Tibial artery (tissue), 4 donors: ENCODE measurements at regions not wholly inside any gene's neighbourhood (a gene's known extent, or its start where the extent isn't known, plus 50 kb on each side); places are given as distances from the start of the nearest gene placed in this dataset.

Experiments used
- DNase-seq, 2 donors: peaks; one replicate each; pipeline ENCODE4 v3.0.0-alpha.2; 2019
- H3K27ac ChIP-seq, 2 donors: fragments of 200-600 bp; sonication (generic) in 1 of 2; 1 replicate in 1 of 2; 2 replicates in 1 of 2; pipeline ENCODE4 v1.5.1; 2018 to 2019; ENCODE audit warnings: mild to moderate bottlenecking in 1 of 2
- H3K27me3 ChIP-seq, 2 donors: fragments of 200-600 bp; sonication (generic) in 1 of 2; one replicate each; pipeline versions ENCODE4 v1.5.1 to v1.6.0; 2016 to 2019
- H3K36me3 ChIP-seq, 3 donors: fragments of 200-600 bp; sonication (generic) in 2 of 3; one replicate each; pipeline ENCODE4 v1.5.1; 2016 to 2019; ENCODE audit warnings: mild to moderate bottlenecking in 2 of 3
- H3K4me1 ChIP-seq, 4 donors: fragments of 200-600 bp; sonication (generic) in 2 of 4; 1 replicate in 3 of 4; 2 replicates in 1 of 4; pipeline ENCODE4 v1.5.1; 2016 to 2019
- H3K4me3 ChIP-seq, 2 donors: fragments of 200-600 bp; sonication (generic) in 1 of 2; 1 replicate in 1 of 2; 2 replicates in 1 of 2; pipeline ENCODE4 v1.5.1; 2018 to 2019; ENCODE audit warnings: mild to moderate bottlenecking in 2 of 2
- H3K9me3 ChIP-seq, 3 donors: fragments of 200-600 bp; sonication (generic) in 1 of 3; one replicate each; pipeline ENCODE4 v1.5.1; 2016 to 2019
- intact Hi-C: fragments of 100-400 bp; cut with DNase I; formaldehyde crosslinking; loops from one replicate; pipeline ENCODE4 v1.15.0; 2023; ENCODE audit warnings: low total_unique reads
- TF ChIP-seq, protein P1 (sequence below), 2 experiments: fragments of 200-600 bp in 1 of 2; fragments of 450-650 bp in 1 of 2; IDR thresholded peaks; one replicate each; pipeline ENCODE4 v1.5.1; 2017 to 2019; ENCODE audit warnings: antibody characterized with exemption in 2 of 2, mild to moderate bottlenecking in 1 of 2, moderate library complexity in 1 of 2

DNA sequence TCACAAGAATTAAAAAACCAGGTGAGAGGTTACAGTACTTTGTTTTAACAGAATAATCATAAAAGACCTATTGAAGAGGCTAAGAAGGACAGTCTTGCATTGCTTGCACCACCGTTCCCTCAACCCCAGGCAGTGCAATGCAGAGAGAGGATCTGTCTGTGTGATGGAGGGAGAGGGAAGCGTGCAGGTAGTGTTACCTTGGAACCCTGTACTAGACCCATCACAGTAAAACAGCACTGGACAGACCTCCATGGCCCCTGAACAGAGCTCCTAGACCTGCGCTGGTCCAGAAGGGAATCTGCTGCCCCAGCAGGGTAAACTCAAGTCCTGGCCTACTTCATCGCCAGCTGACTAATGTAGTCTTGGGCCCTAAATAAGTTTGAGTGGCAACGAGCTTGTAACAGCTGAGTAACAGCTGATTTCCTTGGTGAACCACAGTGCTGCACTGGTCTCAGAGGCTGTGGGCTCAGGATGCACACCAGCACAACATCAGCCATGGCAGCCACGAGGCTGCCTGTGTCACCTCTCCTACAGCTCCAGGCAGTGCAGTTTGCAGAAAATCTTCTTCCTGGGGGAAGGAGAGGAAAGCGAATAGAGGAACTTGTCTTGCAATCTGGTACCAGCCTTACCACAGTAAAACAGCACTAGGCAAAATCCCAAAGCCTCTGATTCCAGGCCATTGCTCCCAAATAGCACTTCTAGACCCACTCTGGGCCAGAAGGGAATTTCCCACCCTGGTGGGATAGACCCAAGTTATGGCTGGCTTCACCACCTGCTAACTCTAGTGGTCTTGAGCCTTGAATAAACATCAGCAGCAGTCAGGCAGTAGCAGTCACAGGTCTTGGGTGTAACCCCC lies 417.2 kb downstream of the CDH7 start:
- TF ChIP-seq, protein P1, sequence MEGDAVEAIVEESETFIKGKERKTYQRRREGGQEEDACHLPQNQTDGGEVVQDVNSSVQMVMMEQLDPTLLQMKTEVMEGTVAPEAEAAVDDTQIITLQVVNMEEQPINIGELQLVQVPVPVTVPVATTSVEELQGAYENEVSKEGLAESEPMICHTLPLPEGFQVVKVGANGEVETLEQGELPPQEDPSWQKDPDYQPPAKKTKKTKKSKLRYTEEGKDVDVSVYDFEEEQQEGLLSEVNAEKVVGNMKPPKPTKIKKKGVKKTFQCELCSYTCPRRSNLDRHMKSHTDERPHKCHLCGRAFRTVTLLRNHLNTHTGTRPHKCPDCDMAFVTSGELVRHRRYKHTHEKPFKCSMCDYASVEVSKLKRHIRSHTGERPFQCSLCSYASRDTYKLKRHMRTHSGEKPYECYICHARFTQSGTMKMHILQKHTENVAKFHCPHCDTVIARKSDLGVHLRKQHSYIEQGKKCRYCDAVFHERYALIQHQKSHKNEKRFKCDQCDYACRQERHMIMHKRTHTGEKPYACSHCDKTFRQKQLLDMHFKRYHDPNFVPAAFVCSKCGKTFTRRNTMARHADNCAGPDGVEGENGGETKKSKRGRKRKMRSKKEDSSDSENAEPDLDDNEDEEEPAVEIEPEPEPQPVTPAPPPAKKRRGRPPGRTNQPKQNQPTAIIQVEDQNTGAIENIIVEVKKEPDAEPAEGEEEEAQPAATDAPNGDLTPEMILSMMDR (IDR thresholded peaks at IDR 0.05), result no peak
- DNase-seq, result no peak
- H3K27ac ChIP-seq, result no peak overlapping the region
- H3K4me3 ChIP-seq, result no peak overlapping the region
- no peaks in the 10 kb centered on the region for H3K36me3 ChIP-seq
- no peaks in the 10 kb centered on the region for H3K4me1 ChIP-seq
- H3K27me3 ChIP-seq, result no peaks in the 10 kb centered on the region
- intact Hi-C loops, result no loop called here
- no peaks in the 10 kb centered on the region for H3K9me3 ChIP-seq

GRCh38 chr18:66160007-66160406 lies 409.2 kb downstream of the CDH7 start:
- Histone ChIP-seq H3K36me3 (no peaks in the 10 kb centered on the region), H3K27ac (no peak overlapping the region), H3K4me1 (no peaks in the 10 kb centered on the region), H3K9me3 (no peaks in the 10 kb centered on the region), H3K4me3 (no peak overlapping the region), H3K27me3 (no peaks in the 10 kb centered on the region)
- intact Hi-C loops, result no loop called here
- TF ChIP-seq, protein P1 (IDR thresholded peaks at IDR 0.05), result no peak
- DNase-seq, result no peak

DNA sequence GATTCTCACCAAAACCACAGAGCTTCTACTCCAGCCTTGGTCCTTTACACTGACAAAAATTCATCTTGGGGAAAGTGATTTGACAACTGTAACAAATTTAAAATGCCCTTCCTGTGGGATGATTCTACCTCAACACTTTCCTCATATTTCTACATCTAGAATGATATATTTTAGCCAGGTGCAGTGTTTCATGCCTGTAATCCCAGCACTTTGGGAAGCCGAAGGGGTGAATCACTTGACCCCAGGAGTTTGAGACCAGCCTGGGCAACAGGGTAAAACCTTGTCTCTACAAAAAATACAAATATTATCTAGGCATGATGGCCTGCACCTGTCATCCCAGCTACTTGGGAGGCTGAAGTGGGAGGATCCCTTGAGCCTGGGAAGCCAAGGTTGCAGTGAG lies 408.6 kb downstream of the CDH7 start:
- H3K4me3 ChIP-seq, result no peak overlapping the region
- no peaks in the 10 kb centered on the region for H3K36me3 ChIP-seq
- DNase-seq, result no peak
- no peak overlapping the region for H3K27ac ChIP-seq
- no peaks in the 10 kb centered on the region for H3K27me3 ChIP-seq
- intact Hi-C loops, result no loop called here
- TF ChIP-seq, protein P1 (IDR thresholded peaks at IDR 0.05), result no peak
- H3K4me1 ChIP-seq, result no peaks in the 10 kb centered on the region
- no peaks in the 10 kb centered on the region for H3K9me3 ChIP-seq

GRCh38 chr18:66156946-66157687 lies 406.3 kb downstream of the CDH7 start:
- DNase-seq, result no peak
- Histone ChIP-seq H3K27me3 (no peaks in the 10 kb centered on the region), H3K9me3 (no peaks in the 10 kb centered on the region), H3K4me3 (no peak overlapping the region), H3K4me1 (no peaks in the 10 kb centered on the region), H3K27ac (no peak overlapping the region), H3K36me3 (no peaks in the 10 kb centered on the region)
- TF ChIP-seq, protein P1 (IDR thresholded peaks at IDR 0.05), result no peak
- intact Hi-C loops, result no loop called here

- H3K27ac ChIP-seq, result no peak overlapping the region
- intact Hi-C loops, result no loop called here
- no peaks in the 10 kb centered on the region for H3K36me3 ChIP-seq
- no peak for DNase-seq
- no peak overlapping the region for H3K4me3 ChIP-seq
- H3K9me3 ChIP-seq, result no peaks in the 10 kb centered on the region
- no peaks in the 10 kb centered on the region for H3K4me1 ChIP-seq
- TF ChIP-seq, protein P1 (IDR thresholded peaks at IDR 0.05), result no peak
- no peaks in the 10 kb centered on the region for H3K27me3 ChIP-seq
These were observed 399.8 kb downstream of the CDH7 start for GRCh38 chr18:66150650-66151049.
